OCI-LY7 (cell line): ENCODE measurements at regions not wholly inside any gene's neighbourhood (a gene's known extent, or its start where the extent isn't known, plus 50 kb on each side); places are given as distances from the start of the nearest gene placed in this dataset.

ENCODE experiments used
- EZH2phosphoT487 ChIP-seq: fragments of 200-600 bp; sonication (generic); IDR thresholded peaks from 2 replicates; pipeline ENCODE4 v1.6.1; 2018; ENCODE audit warnings: low read depth, borderline replicate concordance, mild to moderate bottlenecking, mixed run types, antibody characterized with exemption, low read length, moderate library complexity, mixed read lengths
- TF ChIP-seq, protein P1 (sequence below): fragments of 200-600 bp; sonication (generic); conservative IDR thresholded peaks from 2 replicates; pipeline ENCODE4 v1.5.1; 2014; ENCODE audit warnings: mild to moderate bottlenecking, antibody characterized with exemption, low read length, moderate library complexity, mixed read lengths

DNA sequence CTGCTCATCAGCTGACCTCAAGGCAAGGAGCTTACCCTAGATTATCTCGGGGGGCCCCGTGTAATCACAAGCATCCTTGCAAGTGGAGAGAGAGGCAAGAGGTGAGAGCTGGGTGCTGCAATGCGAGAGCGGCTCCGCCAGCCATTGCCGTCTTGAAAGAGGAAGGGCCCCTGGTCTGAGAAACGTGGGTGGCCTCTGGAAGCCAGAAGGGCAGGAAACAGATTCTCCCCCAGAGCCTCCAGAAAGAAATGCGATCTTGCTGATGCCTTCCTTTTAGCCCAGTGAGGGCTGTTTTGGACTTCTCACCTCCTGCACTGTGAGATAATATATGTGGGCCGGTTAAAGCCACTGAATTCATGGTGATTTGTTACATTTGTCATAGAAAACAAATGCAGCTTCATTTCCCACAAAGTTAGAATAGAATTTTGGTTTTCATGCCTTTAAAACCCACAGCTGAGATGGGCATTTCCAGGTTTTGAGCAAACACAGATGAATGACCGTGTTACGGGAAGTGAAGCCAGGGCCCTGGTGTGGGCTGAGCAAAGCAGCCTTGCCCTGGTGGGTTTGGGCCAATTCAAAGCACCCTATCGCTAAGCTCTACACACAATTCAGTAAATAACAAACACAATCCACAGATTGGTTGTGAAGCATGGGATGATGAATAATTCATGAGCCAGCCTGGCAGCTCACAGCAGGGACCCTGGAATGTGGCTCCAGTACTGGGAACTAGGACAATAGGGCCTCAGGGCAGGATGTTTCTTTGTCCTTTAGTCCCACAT is 319.9 kb upstream of the HS6ST1 start:
- TF ChIP-seq, protein P1, sequence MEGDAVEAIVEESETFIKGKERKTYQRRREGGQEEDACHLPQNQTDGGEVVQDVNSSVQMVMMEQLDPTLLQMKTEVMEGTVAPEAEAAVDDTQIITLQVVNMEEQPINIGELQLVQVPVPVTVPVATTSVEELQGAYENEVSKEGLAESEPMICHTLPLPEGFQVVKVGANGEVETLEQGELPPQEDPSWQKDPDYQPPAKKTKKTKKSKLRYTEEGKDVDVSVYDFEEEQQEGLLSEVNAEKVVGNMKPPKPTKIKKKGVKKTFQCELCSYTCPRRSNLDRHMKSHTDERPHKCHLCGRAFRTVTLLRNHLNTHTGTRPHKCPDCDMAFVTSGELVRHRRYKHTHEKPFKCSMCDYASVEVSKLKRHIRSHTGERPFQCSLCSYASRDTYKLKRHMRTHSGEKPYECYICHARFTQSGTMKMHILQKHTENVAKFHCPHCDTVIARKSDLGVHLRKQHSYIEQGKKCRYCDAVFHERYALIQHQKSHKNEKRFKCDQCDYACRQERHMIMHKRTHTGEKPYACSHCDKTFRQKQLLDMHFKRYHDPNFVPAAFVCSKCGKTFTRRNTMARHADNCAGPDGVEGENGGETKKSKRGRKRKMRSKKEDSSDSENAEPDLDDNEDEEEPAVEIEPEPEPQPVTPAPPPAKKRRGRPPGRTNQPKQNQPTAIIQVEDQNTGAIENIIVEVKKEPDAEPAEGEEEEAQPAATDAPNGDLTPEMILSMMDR, result no peak
- TF ChIP-seq EZH2phosphoT487, result no peak
